Caco-2 (cell line): ENCODE measurements at regions not wholly inside any gene's neighbourhood (a gene's known extent, or its start where the extent isn't known, plus 50 kb on each side); places are given as distances from the start of the nearest gene placed in this dataset.

Experiments used
- BruUV-seq: library from RNA; stranded (reverse); fragments of 400-500 nt; replicated peaks from 2 replicates; lab custom pipeline; 2021; lab: Mats Ljungman, UMichigan
- CTCF ChIA-PET: fragments of 300-600 bp; sonication (Branson Sonifier 250); formaldehyde crosslinking; loops from one replicate; lab custom pipeline; 2022; ENCODE audit warnings: antibody characterized with exemption; lab: Charles Lee
- POLR2A ChIA-PET: fragments of 300-600 bp; sonication (Branson Sonifier 250); formaldehyde crosslinking; loops from one replicate; lab custom pipeline; 2022; ENCODE audit warnings: antibody characterized with exemption; lab: Charles Lee
- DNase-seq, 2 experiments: peaks; one replicate each; pipeline versions ENCODE4 v3.0.0 to v3.0.0-alpha.2; 2020 to 2022
- H3K27me3 ChIP-seq: replicated peaks from 2 replicates; pipeline ENCODE4 v1.6.0; 2011; ENCODE audit warnings: low read length; ENCODE audit not compliant: control insufficient read depth, insufficient read depth
- H3K36me3 ChIP-seq: 2 replicates; pipeline ENCODE4 v1.5.1; 2011; ENCODE audit warnings: low read length; ENCODE audit not compliant: control insufficient read depth, insufficient read depth
- H3K4me1 ChIP-seq: fragments of 250-450 bp; sonication (Bioruptor Pico); 2 replicates; pipeline ENCODE4 v1.5.1; 2020; ENCODE audit warnings: mild to moderate bottlenecking
- H3K4me3 ChIP-seq: 2 replicates; pipeline ENCODE4 v1.5.1; 2011; ENCODE audit warnings: low read depth, mild to moderate bottlenecking, control low read depth, low read length
- H3K9me3 ChIP-seq: fragments of 250-450 bp; sonication (Bioruptor Pico); 2 replicates; pipeline ENCODE4 v1.5.1; 2020; ENCODE audit warnings: mild to moderate bottlenecking, moderate library complexity
- H3K27ac Mint-ChIP-seq: one replicate; pipeline ENCODE4 v1.8.0; 2022; ENCODE audit warnings: mixed read lengths; ENCODE audit not compliant: unreplicated experiment
- H3K27me3 Mint-ChIP-seq: one replicate; pipeline ENCODE4 v1.8.0; 2022; ENCODE audit warnings: mixed read lengths; ENCODE audit not compliant: insufficient read depth, unreplicated experiment
- H3K36me3 Mint-ChIP-seq: one replicate; pipeline ENCODE4 v1.8.0; 2022; ENCODE audit warnings: mild to moderate bottlenecking, mixed read lengths; ENCODE audit not compliant: insufficient read depth, unreplicated experiment
- H3K4me1 Mint-ChIP-seq: one replicate; pipeline ENCODE4 v1.8.0; 2022; ENCODE audit warnings: low read depth, mixed read lengths; ENCODE audit not compliant: unreplicated experiment
- H3K4me3 Mint-ChIP-seq: one replicate; pipeline ENCODE4 v1.8.0; 2022; ENCODE audit warnings: mild to moderate bottlenecking, moderate library complexity, mixed read lengths; ENCODE audit not compliant: unreplicated experiment
- H3K9me3 Mint-ChIP-seq: one replicate; pipeline ENCODE4 v1.8.0; 2022; ENCODE audit warnings: mixed read lengths; ENCODE audit not compliant: unreplicated experiment
- CTCF ChIP-seq, 2 experiments: fragments of 200-600 bp in 1 of 2; IDR thresholded peaks; 1 replicate in 1 of 2; 2 replicates in 1 of 2; pipeline versions ENCODE4 v1.5.1 to v1.8.0; 2011 to 2022; ENCODE audit warnings: antibody characterized with exemption in 1 of 2, control low read depth in 1 of 2, inconsistent platforms in 1 of 2, low read depth in 1 of 2, low read length in 1 of 2, mild to moderate bottlenecking in 1 of 2, moderate library complexity in 1 of 2; ENCODE audit not compliant: insufficient read depth in 1 of 2, severe bottlenecking in 1 of 2, unreplicated experiment in 1 of 2
- intact Hi-C: fragments of 100-400 bp; cut with micrococcal nuclease; formaldehyde crosslinking; loops from one replicate; pipeline ENCODE4 v1.10.0; 2022; ENCODE audit not compliant: unreplicated experiment

GRCh38 chr13:106117640-106118039, 417.8 kb downstream of the EFNB2 start:
- no peak overlapping the region for H3K4me3 ChIP-seq
- Mint-ChIP-seq H3K9me3 (no peaks in the 10 kb centered on the region), H3K27ac (no peak overlapping the region), H3K27me3 (no peaks in the 10 kb centered on the region), H3K36me3 (no peaks in the 10 kb centered on the region), H3K4me3 (no peak overlapping the region), H3K4me1 (peaks cover 19% of the 10 kb centered on the region)
- no peaks in the 10 kb centered on the region; the same call in none of the 2 replicates for H3K36me3 ChIP-seq
- H3K4me1 ChIP-seq = peaks cover 19% of the 10 kb centered on the region
- H3K9me3 ChIP-seq = no peaks in the 10 kb centered on the region
- no peaks in the 10 kb centered on the region for H3K27me3 ChIP-seq
- intact Hi-C loops = no loop called here
- TF ChIP-seq CTCF (IDR thresholded peaks at IDR 0.05; ENCODE audit: insufficient read depth in 1 of 2, low read depth in 1 of 2, low read length in 1 of 2, severe bottlenecking in 1 of 2, unreplicated experiment in 1 of 2) = no peak
- CTCF ChIA-PET = no interaction called here
- no peak for DNase-seq
- no TSS peak for BruUV-seq
- POLR2A ChIA-PET = no interaction called here

- Histone ChIP-seq H3K36me3 (no peaks in the 10 kb centered on the region; the same call in 1 of the 2 replicates), H3K4me1 (peaks cover 19% of the 10 kb centered on the region), H3K27me3 (no peaks in the 10 kb centered on the region), H3K9me3 (no peaks in the 10 kb centered on the region), H3K4me3 (no peak overlapping the region)
- Mint-ChIP-seq H3K27ac (no peak overlapping the region), H3K9me3 (no peaks in the 10 kb centered on the region), H3K27me3 (no peaks in the 10 kb centered on the region), H3K4me3 (no peak overlapping the region), H3K4me1 (peaks cover 19% of the 10 kb centered on the region), H3K36me3 (no peaks in the 10 kb centered on the region)
- no peak for DNase-seq
- POLR2A ChIA-PET = interaction anchor here (0.6 kb wide), 1 partner anchor 1299 kb away, joined by 3 read pairs; no protein-coding TSS in a partner anchor
- intact Hi-C loops = no loop called here
- CTCF ChIA-PET = no interaction called here
- no TSS peak for BruUV-seq
- TF ChIP-seq CTCF (IDR thresholded peaks at IDR 0.05; ENCODE audit: insufficient read depth in 1 of 2, low read depth in 1 of 2, low read length in 1 of 2, severe bottlenecking in 1 of 2, unreplicated experiment in 1 of 2) = no peak
These were observed 418.4 kb downstream of the EFNB2 start for GRCh38 chr13:106117035-106117434.

- H3K36me3 Mint-ChIP-seq = peaks cover 6% of the 10 kb centered on the region
- peaks cover 25% of the 10 kb centered on the region for H3K4me1 Mint-ChIP-seq
- POLR2A ChIA-PET = no interaction called here
These were observed 420.4 kb downstream of the EFNB2 start for GRCh38 chr13:106115081-106115480.

More at GRCh38 chr13:106115081-106115480, 420.4 kb downstream of the EFNB2 start:
- Mint-ChIP-seq H3K4me3 (no peak overlapping the region), H3K27ac (no peak overlapping the region), H3K27me3 (no peaks in the 10 kb centered on the region), H3K9me3 (no peaks in the 10 kb centered on the region)
- H3K4me3 ChIP-seq = no peak overlapping the region
- intact Hi-C loops = no loop called here
- BruUV-seq = no TSS peak
- H3K27me3 ChIP-seq = no peaks in the 10 kb centered on the region
- CTCF ChIA-PET = no interaction called here
- peaks cover 31% of the 10 kb centered on the region for H3K4me1 ChIP-seq
- H3K9me3 ChIP-seq = no peaks in the 10 kb centered on the region
- no peaks in the 10 kb centered on the region for H3K36me3 ChIP-seq
- no peak for TF ChIP-seq CTCF (IDR thresholded peaks at IDR 0.05; ENCODE audit: insufficient read depth in 1 of 2, low read depth in 1 of 2, low read length in 1 of 2, severe bottlenecking in 1 of 2, unreplicated experiment in 1 of 2)
- DNase-seq = no peak
